CD14-positive monocyte (primary cell): ENCODE measurements at regions not wholly inside any gene's neighbourhood (a gene's known extent, or its start where the extent isn't known, plus 50 kb on each side); places are given as distances from the start of the nearest gene placed in this dataset.

Source experiments
- DNase-seq, 3 donors: peaks; one replicate each; pipeline ENCODE4 v3.0.0-alpha.2; 2011 to 2022
- H2AFZ ChIP-seq: 2 replicates; pipeline ENCODE4 v1.6.0; 2012; ENCODE audit warnings: mild to moderate bottlenecking, low read depth, low read length, inconsistent platforms; ENCODE audit not compliant: insufficient read depth, poor library complexity, severe bottlenecking
- H3K27ac ChIP-seq, 2 donors: 1 replicate in 1 of 2; 2 replicates in 1 of 2; pipeline ENCODE4 v1.5.1; 2012 to 2013; ENCODE audit warnings: low read length in 2 of 2, control low read depth in 1 of 2, inconsistent platforms in 1 of 2, low read depth in 1 of 2, mild to moderate bottlenecking in 1 of 2
- H3K27me3 ChIP-seq, 2 donors: one replicate each; pipeline versions ENCODE4 v1.6.0 to v1.6.1; 2011 to 2013; ENCODE audit warnings: low read length in 2 of 2; ENCODE audit not compliant: control insufficient read depth in 2 of 2, insufficient read depth in 2 of 2
- H3K36me3 ChIP-seq, 2 donors: replicated peaks in 1 of 2; 1 replicate in 1 of 2; 2 replicates in 1 of 2; pipeline versions ENCODE4 v1.5.1 to v1.6.1; 2012 to 2013; ENCODE audit warnings: low read length in 2 of 2, control low read depth in 1 of 2, inconsistent platforms in 1 of 2, mild to moderate bottlenecking in 1 of 2; ENCODE audit not compliant: insufficient read depth in 2 of 2, control insufficient read depth in 1 of 2
- H3K4me1 ChIP-seq, 2 donors: 1 replicate in 1 of 2; 2 replicates in 1 of 2; pipeline versions ENCODE4 v1.5.1 to v1.6.1; 2012 to 2013; ENCODE audit warnings: low read length in 2 of 2, control low read depth in 1 of 2, inconsistent platforms in 1 of 2, mild to moderate bottlenecking in 1 of 2, moderate library complexity in 1 of 2; ENCODE audit not compliant: insufficient read depth in 2 of 2, control insufficient read depth in 1 of 2
- H3K4me2 ChIP-seq: replicated peaks from 2 replicates; pipeline ENCODE3; 2012; ENCODE audit warnings: low read length, moderate library complexity, mild to moderate bottlenecking; ENCODE audit not compliant: poor library complexity, severe bottlenecking; ENCODE audit errors: extremely low read depth
- H3K4me3 ChIP-seq, 3 experiments: fragments of 200-600 bp in 1 of 3; sonication (generic) in 1 of 3; replicated peaks in 1 of 3; 1 replicate in 2 of 3; 2 replicates in 1 of 3; pipeline ENCODE4 v1.5.1; 2011 to 2013; ENCODE audit warnings: low read length in 3 of 3, mild to moderate bottlenecking in 3 of 3, control low read depth in 2 of 3, low read depth in 2 of 3, inconsistent platforms in 1 of 3, moderate library complexity in 1 of 3
- H3K79me2 ChIP-seq: 2 replicates; pipeline ENCODE4 v1.6.0; 2012; ENCODE audit warnings: mild to moderate bottlenecking, control low read depth, inconsistent platforms, low read length, moderate library complexity; ENCODE audit not compliant: insufficient read depth
- H3K9ac ChIP-seq: 2 replicates; pipeline ENCODE4 v1.6.0; 2017; ENCODE audit warnings: low read length, mild to moderate bottlenecking; ENCODE audit not compliant: insufficient read depth, poor library complexity, severe bottlenecking
- H3K9me3 ChIP-seq, 2 donors: replicated peaks in 1 of 2; 1 replicate in 1 of 2; 2 replicates in 1 of 2; pipeline versions ENCODE4 v1.5.1 to v1.6.1; 2012 to 2013; ENCODE audit warnings: low read length in 2 of 2, control low read depth in 1 of 2; ENCODE audit not compliant: control insufficient read depth in 1 of 2, insufficient read depth in 1 of 2
- H4K20me1 ChIP-seq: 2 replicates; pipeline ENCODE4 v1.6.0; 2012; ENCODE audit warnings: mild to moderate bottlenecking, low read length, control low read depth, moderate library complexity; ENCODE audit not compliant: insufficient read depth
- H3K27ac Mint-ChIP-seq, 7 donors: one replicate each; pipeline ENCODE4 v1.8.0; 2020; ENCODE audit warnings: mild to moderate bottlenecking in 7 of 7, mixed read lengths in 7 of 7, moderate library complexity in 6 of 7, inconsistent platforms in 2 of 7
- H3K27me3 Mint-ChIP-seq, 3 donors: one replicate each; pipeline ENCODE4 v1.8.0; 2021 to 2022; ENCODE audit warnings: low read depth in 3 of 3, mild to moderate bottlenecking in 3 of 3, mixed read lengths in 3 of 3, moderate library complexity in 3 of 3, inconsistent platforms in 1 of 3
- H3K36me3 Mint-ChIP-seq, 2 donors: one replicate each; pipeline ENCODE4 v1.8.0; 2020; ENCODE audit warnings: mixed read lengths in 2 of 2, inconsistent platforms in 1 of 2, mild to moderate bottlenecking in 1 of 2
- H3K4me1 Mint-ChIP-seq: one replicate; pipeline ENCODE4 v1.8.0; 2020; ENCODE audit warnings: mild to moderate bottlenecking, mixed read lengths
- H3K4me3 Mint-ChIP-seq, 2 donors: one replicate each; pipeline ENCODE4 v1.8.0; 2020; ENCODE audit warnings: mild to moderate bottlenecking in 2 of 2, mixed read lengths in 2 of 2, moderate library complexity in 1 of 2
- H3K9me3 Mint-ChIP-seq, 7 donors: one replicate each; pipeline ENCODE4 v1.8.0; 2020 to 2022; ENCODE audit warnings: mixed read lengths in 7 of 7, mild to moderate bottlenecking in 6 of 7, moderate library complexity in 6 of 7, inconsistent platforms in 2 of 7
- CTCF ChIP-seq: fragments of 200-600 bp; IDR thresholded peaks from one replicate; pipeline ENCODE4 v1.8.0; 2022; ENCODE audit warnings: antibody characterized with exemption, mild to moderate bottlenecking
- WGBS: methylation state at CpG from one replicate; pipeline ENCODE4 v1.1.5; 2013; ENCODE audit warnings: missing lambda C conversion rate; ENCODE audit not compliant: insufficient coverage; 5-methylcytosine and 5-hydroxymethylcytosine counted together
- intact Hi-C, 2 donors: fragments of 100-400 bp; cut with micrococcal nuclease; formaldehyde crosslinking; loops; one replicate each; pipeline versions ENCODE4 v1.15.0 to v1.15.1; 2023

GRCh38 chr2:82652117-82652516, 1807.0 kb downstream of the SUCLG1 start:
- TF ChIP-seq CTCF: no peak
- no peak overlapping the region for H3K4me3 Mint-ChIP-seq
- Histone ChIP-seq H3K9ac (no peak overlapping the region), H3K4me1 (no peaks in the 10 kb centered on the region), H3K4me3 (no peak overlapping the region), H3K27me3 (no peaks in the 10 kb centered on the region), H3K4me2 (no peak overlapping the region), H3K36me3 (no peaks in the 10 kb centered on the region), H3K27ac (no peak overlapping the region), H4K20me1 (no peaks in the 10 kb centered on the region), H3K79me2 (no peaks in the 10 kb centered on the region), H3K9me3 (no peaks in the 10 kb centered on the region), H2AFZ (no peak overlapping the region)
- peak overlapping the region in 1 of 7 donors; percentile 22 for H3K27ac Mint-ChIP-seq
- peaks cover 0 to 5% (median 1%) of the 10 kb centered on the region in 7 donors for H3K9me3 Mint-ChIP-seq
- intact Hi-C loops: no loop called here
- no peaks in the 10 kb centered on the region for H3K36me3 Mint-ChIP-seq
- no peak for DNase-seq
- no peaks in the 10 kb centered on the region for H3K4me1 Mint-ChIP-seq
- no peaks in the 10 kb centered on the region for H3K27me3 Mint-ChIP-seq

GRCh38 chr2:82650038-82650437, 1809.0 kb downstream of the SUCLG1 start:
- Histone ChIP-seq H3K79me2 (no peaks in the 10 kb centered on the region), H3K9me3 (no peaks in the 10 kb centered on the region), H3K36me3 (no peaks in the 10 kb centered on the region), H4K20me1 (no peaks in the 10 kb centered on the region), H3K9ac (no peak overlapping the region), H3K4me2 (no peak overlapping the region), H3K4me3 (no peak overlapping the region), H3K27ac (no peak overlapping the region), H3K4me1 (no peaks in the 10 kb centered on the region), H2AFZ (no peak overlapping the region), H3K27me3 (no peaks in the 10 kb centered on the region)
- Mint-ChIP-seq H3K4me3 (no peak overlapping the region), H3K27me3 (peaks cover 0 to 2% (median 0%) of the 10 kb centered on the region in 3 donors), H3K4me1 (no peaks in the 10 kb centered on the region), H3K9me3 (peaks cover 0 to 8% (median 2%) of the 10 kb centered on the region in 7 donors), H3K27ac (no peak overlapping the region), H3K36me3 (no peaks in the 10 kb centered on the region)
- no CpG with 5 or more reads among the region's 2 CpGs for WGBS
- no peak for TF ChIP-seq CTCF
- intact Hi-C loops: no loop called here
- DNase-seq: no peak
